Ammon's horn (tissue), 1 donor: ENCODE measurements at regions not wholly inside any gene's neighbourhood (a gene's known extent, or its start where the extent isn't known, plus 50 kb on each side); places are given as distances from the start of the nearest gene placed in this dataset.
"Not testable (repeated sequence)": the region's sequence is repeated elsewhere in the genome, so short reads cannot be mapped to it uniquely, and the experiment has no call there.

Source experiments
- DNase-seq: peaks from one replicate; pipeline ENCODE4 v3.0.0-alpha.2; 2016; ENCODE audit warnings: low spot score

DNA sequence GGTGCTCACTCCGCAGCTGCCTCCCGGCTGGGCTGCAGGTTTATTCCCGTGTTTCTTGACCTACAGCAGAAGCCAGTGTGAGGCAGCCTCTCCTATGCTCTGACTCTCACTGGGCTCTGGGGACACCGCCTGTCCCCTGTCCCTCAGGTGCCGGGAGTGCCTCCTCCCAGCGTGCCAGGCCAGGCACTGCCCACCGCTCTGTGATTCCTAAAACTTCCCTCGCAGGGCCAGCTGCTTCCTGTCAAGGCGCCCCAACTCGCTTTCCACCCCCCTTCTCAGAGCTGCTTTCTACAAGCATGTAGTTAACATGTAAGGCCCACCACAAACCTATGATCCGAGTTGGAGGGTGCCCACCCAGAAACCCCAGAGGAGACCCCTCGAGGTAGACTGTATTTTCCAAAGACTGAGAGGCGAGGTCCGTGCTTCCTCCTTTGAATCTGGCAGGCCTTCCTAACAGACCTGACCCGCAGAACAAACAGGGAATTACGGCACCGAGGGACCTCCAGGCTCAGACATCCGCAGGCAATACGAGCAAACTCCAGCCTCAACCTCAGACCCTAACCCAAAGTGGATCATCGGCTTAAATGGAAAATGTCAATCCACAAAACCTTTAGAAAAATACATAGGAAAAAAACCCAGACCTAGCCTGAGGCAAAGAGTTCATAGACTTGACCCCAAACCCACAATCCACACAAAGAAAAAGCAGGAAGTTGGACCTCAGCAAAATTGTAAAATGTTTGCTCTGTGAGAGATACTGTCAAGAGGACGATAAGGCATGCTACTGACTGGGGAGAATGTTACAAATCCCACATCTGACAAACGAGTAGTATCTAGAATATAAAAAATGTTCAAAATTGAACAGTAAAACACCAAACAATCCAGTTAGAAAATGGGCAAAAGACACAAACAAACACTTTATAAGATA is 121.3 kb upstream of the IQSEC1 start:
- no peak for DNase-seq

DNA sequence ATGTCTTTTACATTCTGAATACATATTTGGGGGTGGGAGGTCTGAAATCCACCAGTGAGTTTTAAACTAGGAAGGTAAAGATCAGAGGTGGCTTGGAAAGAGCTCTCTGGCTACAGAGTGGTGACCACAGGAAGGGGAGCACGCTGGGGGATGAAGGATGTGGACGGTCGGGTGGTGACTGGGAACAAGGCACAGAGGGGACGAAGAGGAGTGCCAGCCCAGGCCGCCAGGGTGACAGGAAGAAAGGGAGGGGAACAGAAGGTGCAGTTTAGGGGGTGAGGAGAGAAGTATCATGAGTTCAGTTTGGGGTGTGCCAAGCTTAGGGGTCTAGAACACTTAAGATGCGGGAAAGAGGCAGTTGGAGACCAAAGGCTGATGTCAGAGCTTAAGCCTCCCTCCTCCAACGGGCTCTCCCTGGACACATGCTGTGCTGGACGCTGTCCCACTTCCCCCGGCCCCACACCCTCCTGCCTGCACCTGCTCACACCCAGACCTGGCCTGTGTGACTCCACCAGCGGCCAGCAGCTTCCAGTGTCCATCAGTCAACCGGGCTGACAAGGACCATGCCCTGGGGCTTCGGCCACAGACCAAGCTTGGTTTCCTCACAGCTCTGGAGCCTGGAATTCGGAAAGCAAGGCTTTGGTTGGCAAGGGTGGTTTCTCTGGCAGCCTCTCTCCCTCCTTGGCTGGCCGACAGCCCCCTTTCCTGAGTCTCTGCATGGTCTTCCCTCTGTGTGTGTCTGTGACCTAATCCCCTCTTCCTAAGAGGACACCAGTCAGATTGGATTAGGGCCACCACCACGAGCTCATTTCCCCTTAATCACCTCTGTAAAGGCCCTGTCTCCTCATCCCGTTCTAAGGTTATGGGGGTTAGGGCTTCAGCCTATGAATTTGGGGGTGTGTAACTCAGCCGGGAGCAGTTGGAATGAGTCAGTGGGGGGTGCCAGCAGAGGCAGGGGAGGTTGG is 120.4 kb upstream of the IQSEC1 start:
- no peak for DNase-seq

DNA sequence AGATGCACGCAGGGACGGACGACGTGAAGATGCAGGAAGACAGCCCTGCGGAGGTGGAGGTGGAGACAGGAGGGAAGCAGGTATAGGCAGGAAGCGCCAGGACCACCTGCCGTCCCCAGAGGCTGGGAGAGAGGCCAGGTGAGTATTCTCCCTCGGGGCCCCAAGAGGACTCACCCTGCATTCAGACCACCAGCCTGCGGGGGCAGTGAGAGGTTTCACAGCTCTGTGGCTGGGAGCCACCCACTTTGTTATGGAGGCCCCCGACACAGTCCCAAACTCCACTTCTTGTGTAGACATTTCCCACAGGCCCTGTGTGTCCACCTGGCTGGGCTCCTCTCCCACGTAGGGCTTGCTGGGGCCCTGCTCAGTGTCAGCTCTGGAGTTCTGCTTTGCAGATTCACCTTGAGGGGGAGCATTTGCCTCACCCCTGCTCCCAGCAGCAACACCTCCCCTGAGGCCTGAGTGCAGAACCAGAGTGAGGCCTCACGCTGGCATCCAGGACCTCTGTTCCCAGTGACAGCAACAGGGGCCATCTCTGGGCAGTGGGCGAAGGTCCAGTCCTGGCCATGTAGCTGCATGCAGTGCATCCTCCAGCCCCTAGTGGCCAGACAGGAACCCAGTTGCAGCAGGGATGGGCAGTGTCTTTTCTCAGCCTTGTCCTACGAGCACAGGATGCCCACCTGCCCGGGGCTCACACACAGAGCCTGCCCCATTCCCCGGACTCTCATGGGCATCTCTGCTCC is 119.4 kb upstream of the IQSEC1 start:
- no peak for DNase-seq

DNA sequence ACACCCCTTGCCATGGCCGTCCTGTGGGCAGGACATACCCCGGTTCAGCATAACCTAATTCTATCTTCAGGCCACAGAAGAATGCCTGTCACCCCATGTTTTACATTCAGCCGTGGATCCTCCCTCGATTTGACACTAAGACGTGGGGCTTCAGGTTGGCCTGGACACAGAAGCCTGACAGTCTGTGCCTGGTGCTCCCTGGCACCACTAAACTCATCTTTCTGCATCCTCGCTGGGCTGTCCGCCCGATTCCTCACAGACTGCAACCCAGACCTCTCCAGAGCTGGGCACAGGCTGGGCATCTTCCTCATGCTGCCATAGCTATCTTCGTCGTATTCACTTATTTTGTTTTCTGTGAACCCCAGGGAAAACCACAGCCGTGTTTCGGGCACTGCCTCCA is 117.8 kb upstream of the IQSEC1 start:
- DNase-seq = no peak

DNA sequence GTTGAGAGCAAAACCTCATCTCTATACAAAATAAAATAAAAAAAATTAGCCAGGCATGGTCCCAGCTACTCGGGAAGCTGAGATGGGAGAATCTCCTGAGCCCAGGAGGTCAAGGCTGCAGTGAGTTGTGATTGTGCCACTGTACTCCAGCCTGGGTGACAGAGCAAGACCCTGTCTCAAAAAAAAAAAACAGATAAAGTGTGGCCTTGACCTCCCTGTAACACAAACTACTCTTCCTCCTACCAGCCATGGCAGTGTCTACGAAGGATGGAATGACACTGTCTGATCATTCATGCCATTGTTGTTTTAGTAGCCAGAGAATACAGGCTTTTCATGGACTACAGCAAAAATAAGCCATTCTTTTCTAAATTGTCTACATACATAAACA is 117.1 kb upstream of the IQSEC1 start:
- no peak for DNase-seq

DNA sequence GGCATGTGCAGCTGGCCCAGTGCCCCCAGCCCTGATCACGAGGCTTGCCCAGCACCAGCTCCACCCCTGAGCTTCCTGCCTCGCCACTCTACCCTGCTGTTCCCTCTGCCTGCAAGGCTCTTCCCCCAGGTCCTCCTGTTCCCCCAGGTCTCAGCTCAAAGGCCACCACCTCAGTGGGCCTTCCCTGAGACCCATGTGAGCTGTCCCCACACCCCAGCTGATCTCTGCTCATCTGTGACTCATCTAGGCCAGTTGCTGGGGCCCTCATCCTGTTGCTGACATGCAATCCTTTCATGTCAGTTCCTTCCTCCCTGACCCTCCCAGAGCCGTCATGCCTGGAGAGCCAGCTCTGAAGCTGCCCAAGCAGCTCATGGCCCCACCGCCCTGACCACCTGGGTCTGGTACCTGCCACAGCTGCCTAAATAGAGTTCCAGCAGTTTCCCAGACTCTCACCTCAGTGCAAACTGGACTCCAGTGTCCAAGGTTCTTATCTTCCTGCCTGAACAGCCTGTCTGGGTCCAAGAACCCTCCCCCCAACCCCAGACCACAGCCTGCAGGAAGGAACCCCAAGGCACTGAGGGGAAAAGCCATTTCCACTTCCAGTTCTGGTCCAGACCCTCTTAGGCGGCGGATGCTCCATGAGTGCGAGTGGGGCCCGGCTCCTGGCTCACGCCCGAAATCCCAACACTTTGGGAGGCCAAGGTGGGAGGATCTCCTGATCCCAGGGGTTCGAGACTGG is 116.6 kb upstream of the IQSEC1 start:
- DNase-seq = no peak

DNA sequence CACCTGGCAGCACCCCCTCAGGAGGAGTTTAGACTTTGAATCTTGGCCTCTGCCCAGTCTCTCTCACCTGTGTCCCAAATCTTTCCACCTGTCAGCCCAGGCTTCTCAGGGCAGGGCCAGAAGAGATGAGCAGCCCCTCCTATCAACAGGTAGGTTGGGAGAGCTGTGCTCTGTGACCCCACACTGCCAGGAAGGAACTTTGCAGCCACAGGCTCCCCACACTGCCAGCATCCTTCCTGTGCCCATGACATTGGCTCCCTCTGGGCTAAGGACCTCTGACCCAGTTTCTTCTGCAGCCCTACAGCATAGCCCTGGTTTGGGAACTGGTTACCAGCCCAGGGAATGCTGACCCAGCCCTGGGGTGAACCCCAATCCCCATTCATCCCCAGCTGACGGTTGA is 115.7 kb upstream of the IQSEC1 start:
- DNase-seq = no peak

DNA sequence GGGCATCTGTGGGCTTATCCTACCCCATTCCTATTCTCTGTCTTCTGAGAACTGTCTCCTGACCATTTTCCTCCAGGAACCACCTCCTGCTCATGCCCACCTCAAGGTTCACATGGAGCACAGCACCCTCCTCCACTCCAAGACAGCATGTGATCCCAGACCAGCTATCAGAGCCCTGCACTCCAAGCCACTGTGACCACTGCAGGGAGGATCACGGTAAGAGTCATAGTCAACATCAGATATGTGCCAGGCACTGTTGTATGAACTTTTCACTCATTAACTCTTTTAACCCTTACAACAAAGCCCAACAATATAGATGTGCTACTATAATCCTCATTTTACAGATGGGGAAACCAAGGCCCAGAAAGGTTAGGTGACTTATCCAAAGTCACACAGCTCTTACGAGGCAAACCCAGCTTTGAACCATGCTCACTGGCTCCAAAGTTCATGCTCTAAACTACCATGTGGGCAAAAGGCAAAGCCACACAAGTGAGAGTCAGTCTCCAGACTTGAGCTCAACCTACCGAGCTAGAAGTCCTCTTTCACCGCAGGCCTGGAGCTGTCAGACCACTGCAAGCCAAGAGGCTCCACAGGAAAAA is 115.1 kb upstream of the IQSEC1 start:
- no peak for DNase-seq

DNA sequence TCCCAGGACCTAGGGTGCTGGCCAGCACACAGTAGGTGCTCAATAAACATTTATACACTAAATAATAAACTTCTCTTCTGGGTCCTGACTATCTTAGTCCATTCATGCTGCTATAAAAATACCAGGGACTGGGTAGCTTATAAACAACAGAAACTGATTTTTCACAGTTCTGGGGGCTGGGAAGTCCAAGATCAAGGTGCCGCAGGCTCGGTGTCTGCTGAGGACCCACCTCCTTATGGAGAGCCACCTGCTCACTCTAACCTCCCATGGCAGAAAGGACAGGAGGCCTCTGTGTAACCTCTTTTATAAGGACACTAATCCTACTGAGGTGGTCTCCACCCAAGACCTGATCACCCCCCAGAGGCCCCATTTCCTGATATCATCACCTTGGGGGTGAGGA is 114.4 kb upstream of the IQSEC1 start:
- DNase-seq = no peak

DNA sequence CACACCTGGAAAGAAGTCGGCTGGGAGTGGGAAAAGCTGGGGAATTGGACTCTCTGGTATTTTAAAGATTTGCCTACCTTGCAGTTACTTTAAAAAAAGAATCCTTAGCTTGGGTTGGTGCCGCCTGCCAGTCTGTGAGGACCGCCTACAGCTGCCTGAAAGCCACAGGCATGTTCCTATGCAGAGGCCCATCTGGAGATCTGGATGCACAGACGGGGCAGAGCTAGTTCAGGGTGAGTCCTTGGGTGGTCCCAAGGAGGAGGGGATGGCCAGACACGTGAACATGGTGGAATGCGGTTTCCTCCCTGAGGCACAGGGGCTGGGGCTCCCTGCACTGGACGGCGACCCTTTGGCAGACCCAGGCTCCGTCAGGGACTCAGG is 113.2 kb upstream of the IQSEC1 start:
- no peak for DNase-seq

DNA sequence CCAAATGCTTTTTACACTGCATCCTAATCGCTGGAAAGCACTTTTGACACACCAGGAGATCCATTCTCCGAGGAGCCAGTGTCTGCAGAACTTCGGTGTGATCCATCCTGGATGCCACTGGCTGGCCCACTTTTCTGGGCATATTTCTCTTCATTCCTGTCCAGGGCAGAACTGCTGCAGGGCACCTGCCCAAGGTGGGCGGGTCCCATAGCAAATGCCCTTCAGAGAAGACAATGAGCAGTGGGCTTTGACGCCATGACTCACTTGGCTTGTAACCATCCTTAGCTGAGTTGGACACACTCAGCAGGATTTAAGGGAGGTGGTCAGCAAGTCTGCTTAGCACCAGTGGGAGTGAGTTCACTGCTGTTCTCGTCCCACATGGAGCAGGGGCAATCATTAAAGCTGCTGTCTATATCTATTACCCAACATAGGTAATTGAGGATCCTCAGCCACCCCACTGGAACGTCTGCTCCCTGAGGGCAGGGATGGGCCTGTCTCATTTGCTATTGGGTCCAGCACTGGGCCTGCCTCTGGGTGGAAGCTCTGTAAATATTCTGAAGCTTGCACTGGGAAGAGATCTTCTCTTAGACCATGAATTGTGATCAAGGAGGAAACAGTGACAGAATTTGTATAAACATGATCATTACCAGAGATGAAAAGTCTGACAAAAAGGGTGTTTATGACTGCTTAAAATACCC is 112.7 kb upstream of the IQSEC1 start:
- DNase-seq = no peak

DNA sequence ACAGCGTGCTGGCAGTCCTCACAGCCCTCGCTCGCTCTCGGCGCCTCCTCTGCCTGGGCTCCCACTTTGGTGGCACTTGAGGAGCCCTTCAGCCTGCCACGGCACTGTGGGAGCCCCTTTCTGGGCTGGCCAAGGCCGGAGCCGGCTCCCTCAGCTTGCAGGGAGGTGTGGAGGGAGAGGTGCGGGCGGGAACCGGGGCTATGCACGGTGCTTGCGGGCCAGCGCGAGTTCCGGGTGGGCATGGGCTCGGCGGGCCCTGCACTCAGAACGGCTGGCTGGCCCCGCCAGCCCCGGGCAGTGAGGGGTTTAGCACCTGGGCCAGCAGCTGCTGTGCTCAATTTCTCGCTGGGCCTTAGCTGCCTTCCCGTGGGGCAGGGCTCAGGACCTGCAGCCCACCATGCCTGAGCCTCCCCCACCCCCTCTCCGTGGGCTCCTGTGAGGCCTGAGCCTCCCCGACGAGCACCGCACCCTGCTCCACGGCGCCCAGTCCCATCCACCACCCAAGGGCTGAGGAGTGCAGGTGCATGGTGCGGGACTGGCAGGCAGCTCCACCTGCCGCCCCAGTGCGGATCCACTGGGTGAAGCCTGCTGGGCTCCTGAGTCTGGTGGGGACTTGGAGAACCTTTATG is 106.5 kb upstream of the IQSEC1 start:
- DNase-seq = not testable (repeated sequence)

DNA sequence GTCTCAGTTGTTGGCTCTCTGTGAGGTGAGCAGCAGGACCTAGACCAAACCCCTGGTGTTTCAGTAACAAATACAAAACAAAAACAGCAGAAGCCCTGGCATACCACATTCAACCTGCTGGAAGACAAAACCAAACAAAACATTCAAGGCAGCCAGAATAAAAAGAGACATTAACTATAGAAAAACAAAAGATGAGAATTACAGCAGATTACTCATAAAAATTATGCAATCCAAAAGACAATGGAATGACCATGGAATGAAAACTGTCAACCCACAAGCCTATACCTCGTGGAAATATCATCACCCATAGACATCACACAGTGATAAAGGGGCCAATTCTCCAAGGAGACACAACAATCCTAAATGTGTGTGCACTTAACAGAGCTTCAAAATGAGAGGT is 106.0 kb upstream of the IQSEC1 start:
- no peak for DNase-seq

DNA sequence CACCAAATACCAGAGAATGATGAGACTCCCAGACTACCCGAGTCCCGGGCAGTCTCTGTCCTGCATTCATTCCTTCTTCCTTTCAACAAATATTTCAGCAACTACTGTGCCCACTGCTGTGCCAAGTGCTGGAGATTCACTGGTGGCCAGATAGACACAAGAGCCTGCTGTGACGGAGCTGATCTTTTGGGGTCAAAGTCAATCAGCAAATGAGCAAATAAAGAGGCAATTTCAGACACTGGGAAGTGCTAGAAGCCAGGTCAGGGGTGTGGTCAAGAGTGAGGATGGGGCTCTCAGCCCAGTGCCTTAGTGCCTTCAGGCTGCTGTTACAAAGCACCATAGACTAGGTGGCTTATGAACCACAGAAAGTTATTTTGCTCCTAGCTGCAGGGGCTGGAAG is 104.9 kb upstream of the IQSEC1 start:
- DNase-seq = no peak

DNA sequence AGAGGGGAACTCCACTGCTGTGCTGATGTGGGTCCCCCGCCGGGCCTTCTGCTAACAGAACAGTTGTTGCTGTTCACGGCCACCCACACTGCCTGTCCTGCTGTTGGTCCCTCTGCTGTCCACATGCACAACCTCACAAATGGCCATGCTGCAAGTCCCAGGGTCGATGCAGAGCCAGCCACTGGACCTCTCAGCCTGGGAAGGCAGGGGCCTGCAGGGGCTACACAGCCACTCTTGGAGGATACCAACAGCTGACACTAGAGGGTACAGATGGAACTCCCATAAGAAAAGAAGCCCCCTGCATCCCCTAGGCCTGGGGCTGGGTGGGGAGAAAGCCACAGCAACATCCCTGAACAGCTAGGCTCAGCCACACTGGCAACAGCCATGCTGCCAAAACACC is 104.4 kb upstream of the IQSEC1 start:
- DNase-seq = no peak

DNA sequence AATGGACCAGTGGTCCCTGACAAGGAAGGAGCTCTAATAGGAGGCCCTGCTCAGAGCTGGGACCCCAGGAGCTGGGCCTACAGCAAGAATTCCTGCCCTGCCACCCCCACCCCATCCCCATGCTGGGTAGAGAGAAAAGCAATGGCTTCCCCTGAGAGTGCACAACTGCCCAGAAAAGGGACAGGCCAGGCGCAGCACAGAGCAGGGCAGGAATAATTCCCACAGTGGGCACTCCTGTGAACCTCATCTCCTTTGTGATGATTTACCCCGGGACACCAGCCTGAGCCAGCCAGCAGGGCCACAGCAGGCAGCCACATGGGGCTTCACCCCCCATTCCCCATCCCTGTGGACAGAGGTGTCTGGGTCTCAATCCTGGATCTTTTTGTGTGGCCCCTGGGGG is 104.0 kb upstream of the IQSEC1 start:
- DNase-seq = no peak

DNA sequence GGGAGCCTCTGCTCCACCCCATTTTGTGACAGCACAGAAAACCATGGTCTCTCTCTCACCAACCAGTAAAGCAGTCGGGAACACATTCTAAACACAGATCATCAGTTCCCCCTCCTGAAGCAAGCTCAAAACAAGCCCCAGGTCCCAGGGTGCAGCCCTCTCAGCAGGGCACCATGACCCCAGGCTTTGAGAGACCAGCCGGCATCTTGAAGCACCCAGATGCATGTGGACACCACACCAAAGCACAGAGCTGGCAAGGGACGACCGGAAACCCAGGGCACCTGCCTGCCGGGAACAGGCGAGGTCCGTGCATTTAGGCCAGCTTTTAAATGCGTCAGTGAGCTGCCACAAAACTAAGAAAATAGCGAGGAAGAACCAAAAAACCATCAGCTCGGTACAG is 103.2 kb upstream of the IQSEC1 start:
- no peak for DNase-seq

DNA sequence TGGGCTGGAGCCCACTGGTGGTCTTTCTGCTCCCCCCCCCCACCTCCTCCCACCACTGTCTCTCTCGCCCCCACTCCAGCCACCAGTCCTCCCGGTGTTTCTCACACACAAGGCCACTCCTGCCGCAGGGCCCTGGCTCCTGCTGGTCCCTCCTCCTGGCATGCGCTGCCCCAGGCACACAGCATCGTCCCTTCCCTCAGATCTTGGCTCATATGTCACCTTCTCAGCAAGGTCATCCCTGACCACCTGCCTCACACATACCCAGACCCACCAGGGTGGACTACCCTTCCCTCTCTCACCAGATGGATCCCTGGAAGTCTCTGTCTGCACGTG is 101.5 kb upstream of the IQSEC1 start:
- DNase-seq = no peak

DNA sequence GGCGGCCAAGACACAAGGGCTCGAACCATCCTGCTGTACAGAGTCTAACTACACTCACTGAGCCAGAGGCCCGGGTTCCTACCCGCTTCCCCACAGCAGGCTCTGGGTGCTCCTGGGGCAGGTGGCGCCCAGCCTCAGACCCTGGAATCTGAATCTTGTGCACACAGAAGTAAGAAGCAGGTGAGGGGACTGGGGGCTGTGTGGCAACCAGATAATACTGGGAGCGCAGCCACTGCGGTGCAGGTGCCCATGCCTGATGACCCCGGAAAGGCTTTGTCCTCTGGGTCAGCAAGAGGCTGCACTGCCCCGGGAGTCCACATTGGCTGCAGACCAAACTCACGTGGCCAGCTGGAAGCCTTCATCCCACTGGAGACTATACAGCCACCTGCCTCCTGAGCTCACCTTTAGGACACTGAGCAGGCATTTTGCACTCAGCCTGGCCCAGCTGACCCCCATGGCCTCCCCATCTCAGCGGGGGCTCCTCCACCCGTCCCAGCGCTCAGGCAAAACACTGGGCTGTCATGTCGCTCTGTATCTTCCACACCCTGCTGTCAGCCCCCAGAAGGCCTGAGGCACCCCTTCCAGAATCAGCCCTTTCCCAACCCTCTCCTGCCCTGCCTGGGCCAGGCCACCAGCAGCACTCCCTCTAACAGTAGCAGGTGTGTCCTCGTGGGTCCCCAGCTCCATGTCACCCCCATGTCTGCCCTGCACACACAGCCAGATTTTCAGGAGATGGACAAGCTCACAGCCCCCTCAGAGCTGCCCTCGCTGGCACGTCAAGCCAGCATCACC is 101.0 kb upstream of the IQSEC1 start:
- no peak for DNase-seq
